Astrocyte of the cerebellum (primary cell): ENCODE measurements at regions not wholly inside any gene's neighbourhood (a gene's known extent, or its start where the extent isn't known, plus 50 kb on each side); places are given as distances from the start of the nearest gene placed in this dataset.

Experiments used
- DNase-seq: peaks from one replicate; pipeline ENCODE4 v3.0.0-alpha.2; 2011; ENCODE audit warnings: low read depth
- H3K4me3 ChIP-seq: 2 replicates; pipeline ENCODE4 v1.5.1; 2011; ENCODE audit warnings: mild to moderate bottlenecking, low read depth, low read length, moderate library complexity
- in situ Hi-C: cut with HindIII; loops from 2 replicates; pipeline ENCODE4 v1.10.0; 2017; ENCODE audit warnings: low sequenced_read_pairs
- TF ChIP-seq, protein P1 (sequence below): IDR thresholded peaks from 2 replicates; pipeline ENCODE4 v1.5.1; 2012; ENCODE audit warnings: low read length, low read depth, moderate library complexity, mild to moderate bottlenecking; ENCODE audit errors: missing control alignments

DNA sequence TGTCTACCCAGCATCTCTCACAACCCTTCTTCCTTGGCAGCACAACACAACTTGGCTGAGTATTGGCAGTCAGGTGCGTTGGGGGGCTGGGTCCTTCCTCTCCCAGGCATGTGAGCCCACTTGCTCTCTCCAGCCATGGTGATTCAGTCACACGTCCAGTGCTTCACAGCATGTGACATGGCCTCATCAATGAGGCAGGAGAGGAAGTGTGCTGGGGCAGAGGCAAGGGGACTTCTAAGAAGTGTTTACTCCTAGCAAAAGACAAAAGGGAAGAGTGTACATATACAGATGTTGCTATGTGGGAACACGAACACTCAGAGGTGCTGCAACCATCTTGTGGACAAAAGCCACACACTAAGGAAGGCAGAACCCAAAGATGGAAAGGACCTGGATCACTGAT is 380.8 kb downstream of the FBXW7 start:
- TF ChIP-seq, protein P1, sequence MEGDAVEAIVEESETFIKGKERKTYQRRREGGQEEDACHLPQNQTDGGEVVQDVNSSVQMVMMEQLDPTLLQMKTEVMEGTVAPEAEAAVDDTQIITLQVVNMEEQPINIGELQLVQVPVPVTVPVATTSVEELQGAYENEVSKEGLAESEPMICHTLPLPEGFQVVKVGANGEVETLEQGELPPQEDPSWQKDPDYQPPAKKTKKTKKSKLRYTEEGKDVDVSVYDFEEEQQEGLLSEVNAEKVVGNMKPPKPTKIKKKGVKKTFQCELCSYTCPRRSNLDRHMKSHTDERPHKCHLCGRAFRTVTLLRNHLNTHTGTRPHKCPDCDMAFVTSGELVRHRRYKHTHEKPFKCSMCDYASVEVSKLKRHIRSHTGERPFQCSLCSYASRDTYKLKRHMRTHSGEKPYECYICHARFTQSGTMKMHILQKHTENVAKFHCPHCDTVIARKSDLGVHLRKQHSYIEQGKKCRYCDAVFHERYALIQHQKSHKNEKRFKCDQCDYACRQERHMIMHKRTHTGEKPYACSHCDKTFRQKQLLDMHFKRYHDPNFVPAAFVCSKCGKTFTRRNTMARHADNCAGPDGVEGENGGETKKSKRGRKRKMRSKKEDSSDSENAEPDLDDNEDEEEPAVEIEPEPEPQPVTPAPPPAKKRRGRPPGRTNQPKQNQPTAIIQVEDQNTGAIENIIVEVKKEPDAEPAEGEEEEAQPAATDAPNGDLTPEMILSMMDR: no peak
- no peak for DNase-seq
- H3K4me3 ChIP-seq: no peak overlapping the region
- in situ Hi-C loops: no loop called here

DNA sequence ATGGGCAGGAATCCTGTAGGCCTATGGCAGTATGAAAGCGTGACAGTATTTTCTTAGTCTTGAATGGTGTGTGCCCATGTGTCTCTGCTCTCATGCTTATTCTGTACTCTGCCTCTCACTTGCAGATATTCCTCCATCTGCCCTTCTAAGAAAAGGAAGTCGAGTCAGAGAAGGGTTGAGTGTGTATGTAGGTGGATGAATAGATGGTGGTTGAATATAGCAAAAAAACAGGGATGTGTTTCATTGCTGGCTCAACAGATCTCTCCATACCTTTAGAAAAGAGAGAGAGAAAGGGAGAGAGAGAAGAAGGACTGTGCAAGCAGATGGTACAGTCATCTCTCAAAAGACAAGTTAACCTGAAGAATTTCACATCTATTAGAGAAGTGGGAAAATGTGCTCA is 381.5 kb downstream of the FBXW7 start:
- no peak for DNase-seq
- TF ChIP-seq, protein P1: no peak
- no peak overlapping the region for H3K4me3 ChIP-seq
- in situ Hi-C loops: no loop called here

DNA sequence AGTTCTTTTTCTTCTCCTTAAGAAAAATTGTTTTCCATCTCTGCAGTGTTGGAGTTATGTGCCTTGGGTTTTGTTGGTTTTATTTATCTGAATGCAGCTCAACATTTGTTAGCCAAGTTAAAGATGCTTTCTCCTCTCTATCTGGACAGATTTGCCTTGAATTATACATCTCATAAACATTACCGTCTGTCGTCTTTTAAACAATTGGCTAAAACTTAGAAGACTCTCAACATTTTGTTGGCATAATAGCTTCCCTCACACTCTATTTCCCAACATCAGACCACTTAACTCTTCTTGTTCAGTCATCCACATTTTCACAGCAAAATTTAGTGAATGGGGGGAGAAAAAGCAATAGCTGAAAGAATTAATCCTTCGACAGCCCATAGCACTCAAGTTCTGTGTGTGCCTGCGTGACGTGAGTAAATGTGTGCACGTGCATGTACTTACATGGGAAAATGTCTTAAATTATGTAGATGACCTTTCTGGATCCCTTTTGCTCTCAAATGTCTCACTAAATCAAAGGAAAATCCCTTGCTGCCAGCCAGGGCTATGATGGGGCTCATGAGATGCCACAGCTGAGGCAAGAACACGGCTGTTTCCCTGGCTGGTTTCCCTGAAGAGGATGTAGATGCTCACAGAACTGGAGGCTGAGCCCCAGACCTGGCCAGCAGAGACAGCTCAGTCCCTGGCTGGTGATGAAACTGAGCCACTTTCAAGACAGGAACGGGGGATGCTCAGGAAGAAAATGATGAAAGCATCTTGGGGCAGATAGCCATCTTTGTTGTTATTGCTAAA is 382.2 kb downstream of the FBXW7 start:
- in situ Hi-C loops: no loop called here
- TF ChIP-seq, protein P1: no peak
- DNase-seq: no peak
- H3K4me3 ChIP-seq: no peak overlapping the region

DNA sequence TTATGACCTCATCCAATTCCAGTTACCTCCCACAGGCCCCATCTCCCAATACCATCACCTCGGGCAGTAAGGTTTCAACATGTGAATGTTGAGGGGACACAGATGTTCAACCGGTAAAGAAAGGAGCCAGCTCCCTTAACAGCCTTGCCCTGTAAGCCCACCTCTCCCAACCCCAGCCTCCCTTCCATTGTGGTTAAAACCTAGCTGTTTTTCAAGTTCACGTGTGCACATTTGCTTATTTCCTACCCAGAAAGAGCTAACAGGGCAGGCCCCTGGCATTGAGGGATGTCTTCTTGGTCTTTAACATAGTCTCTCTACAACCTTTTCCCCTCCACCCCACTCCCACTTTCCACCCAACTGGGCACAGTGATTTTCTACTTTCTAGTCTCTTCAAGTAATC is 385.7 kb downstream of the FBXW7 start:
- no peak for DNase-seq
- in situ Hi-C loops: no loop called here
- TF ChIP-seq, protein P1: no peak
- no peak overlapping the region for H3K4me3 ChIP-seq

DNA sequence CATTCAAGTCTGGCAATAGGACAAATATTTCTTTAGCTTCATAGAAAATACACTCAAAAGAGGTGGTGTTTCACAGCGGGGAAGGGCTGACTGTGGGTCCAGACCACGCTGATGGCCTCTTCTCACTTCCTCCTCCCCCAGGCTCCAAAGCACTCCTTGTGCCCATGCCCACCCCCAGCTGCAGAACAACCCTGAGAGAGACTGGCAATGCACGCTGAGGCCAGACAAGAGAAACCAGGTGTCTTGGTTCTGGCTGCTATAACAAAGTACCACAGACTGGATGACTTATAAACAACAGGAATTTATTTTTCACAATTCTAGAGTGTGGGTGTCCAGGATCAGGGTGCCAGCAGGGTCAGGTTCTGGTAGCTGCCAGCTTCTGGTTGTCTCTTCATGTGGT is 386.1 kb downstream of the FBXW7 start:
- in situ Hi-C loops: no loop called here
- TF ChIP-seq, protein P1: no peak
- no peak for DNase-seq
- no peak overlapping the region for H3K4me3 ChIP-seq

DNA sequence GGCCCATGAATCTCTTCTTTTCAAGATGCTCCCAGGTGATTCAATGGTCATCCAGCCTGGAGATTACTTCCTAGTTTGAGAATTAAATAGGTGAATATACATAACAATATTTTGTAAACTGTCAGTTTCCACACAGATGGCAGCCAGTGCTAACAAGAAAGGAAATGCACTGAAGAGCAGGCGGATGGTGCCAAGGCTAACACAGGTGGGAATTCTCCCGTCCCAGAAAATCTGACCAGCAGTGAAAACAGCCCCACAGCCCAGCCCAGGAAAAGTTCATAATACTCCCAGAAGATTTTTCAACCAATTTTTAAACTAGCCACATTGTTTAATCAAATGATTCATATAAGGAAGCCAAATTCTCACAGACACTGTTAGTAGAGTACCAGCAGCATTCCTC is 387.2 kb upstream of the GATB start:
- no peak overlapping the region for H3K4me3 ChIP-seq
- in situ Hi-C loops: no loop called here
- TF ChIP-seq, protein P1: no peak
- DNase-seq: no peak
